Stimulated activated effector memory CD8-positive, alpha-beta T cell treated with anti-CD3 and anti-CD28 coated beads, Interleukin-12 subunit alpha, Interleukin-12 subunit beta, amount 100 ng/mL, for 72 hours (primary cell): ENCODE measurements at regions not wholly inside any gene's neighbourhood (a gene's known extent, or its start where the extent isn't known, plus 50 kb on each side); places are given as distances from the start of the nearest gene placed in this dataset.
"Not testable (repeated sequence)": the region's sequence is repeated elsewhere in the genome, so short reads cannot be mapped to it uniquely, and the experiment has no call there.

Experiments
- ATAC-seq: fragments of 150-1000 bp; cut with Tn5 transposase; 2 replicates; pipeline ENCODE4 v1.10.0; 2021
- DNase-seq, 2 donors: peaks; one replicate each; pipeline ENCODE4 v3.0.0; 2021 to 2022; ENCODE audit warnings: low spot score in 2 of 2
- H3K27ac Mint-ChIP-seq: one replicate; pipeline ENCODE4 v1.8.0; 2022; ENCODE audit warnings: mild to moderate bottlenecking, mixed read lengths
- H3K36me3 Mint-ChIP-seq: one replicate; pipeline ENCODE4 v1.8.0; 2022; ENCODE audit warnings: mild to moderate bottlenecking, mixed read lengths
- H3K4me1 Mint-ChIP-seq: one replicate; pipeline ENCODE4 v1.8.0; 2022; ENCODE audit warnings: mixed read lengths
- H3K4me3 Mint-ChIP-seq: one replicate; pipeline ENCODE4 v1.8.0; 2022; ENCODE audit warnings: mild to moderate bottlenecking, mixed read lengths
- H3K9me3 Mint-ChIP-seq: one replicate; pipeline ENCODE4 v1.8.0; 2022; ENCODE audit warnings: mixed read lengths

DNA sequence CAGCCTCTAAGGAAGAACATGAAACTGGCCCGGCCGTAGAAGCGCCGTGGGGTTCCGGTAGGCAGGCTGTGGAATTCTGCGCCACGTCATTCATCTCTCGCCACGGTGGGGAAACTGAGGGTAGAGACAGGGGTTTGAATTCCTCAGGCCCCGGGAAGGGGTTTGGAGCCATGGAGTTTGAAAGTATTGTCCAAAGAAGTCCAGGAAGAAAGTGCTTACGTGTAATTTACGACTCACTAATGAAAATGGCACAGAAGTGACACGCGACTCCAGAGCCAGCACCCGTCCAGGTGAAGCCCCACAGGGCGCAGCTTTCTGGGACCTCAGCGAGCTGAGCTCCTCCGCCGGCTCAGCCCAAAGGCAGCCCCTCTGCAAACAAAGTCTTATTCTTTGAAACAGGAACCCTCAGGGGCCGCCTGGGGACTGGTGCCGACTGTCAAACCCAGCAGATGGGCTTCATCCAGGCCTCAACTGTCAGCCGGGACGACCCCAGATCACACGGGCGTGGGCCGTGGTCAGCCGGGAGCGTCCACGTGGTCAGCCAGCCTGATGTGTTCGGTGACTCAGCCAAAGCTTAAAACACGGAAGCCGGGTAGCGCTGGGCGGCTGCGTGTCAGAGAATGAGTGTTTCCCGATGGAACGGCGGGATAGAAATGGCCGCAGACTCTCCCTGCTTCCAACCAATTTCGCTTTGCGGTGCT, 200.0 kb downstream of the LAT start:
- not testable (repeated sequence) for H3K27ac Mint-ChIP-seq, H3K9me3 Mint-ChIP-seq, ATAC-seq, H3K4me1 Mint-ChIP-seq, DNase-seq, H3K4me3 Mint-ChIP-seq, H3K36me3 Mint-ChIP-seq

DNA sequence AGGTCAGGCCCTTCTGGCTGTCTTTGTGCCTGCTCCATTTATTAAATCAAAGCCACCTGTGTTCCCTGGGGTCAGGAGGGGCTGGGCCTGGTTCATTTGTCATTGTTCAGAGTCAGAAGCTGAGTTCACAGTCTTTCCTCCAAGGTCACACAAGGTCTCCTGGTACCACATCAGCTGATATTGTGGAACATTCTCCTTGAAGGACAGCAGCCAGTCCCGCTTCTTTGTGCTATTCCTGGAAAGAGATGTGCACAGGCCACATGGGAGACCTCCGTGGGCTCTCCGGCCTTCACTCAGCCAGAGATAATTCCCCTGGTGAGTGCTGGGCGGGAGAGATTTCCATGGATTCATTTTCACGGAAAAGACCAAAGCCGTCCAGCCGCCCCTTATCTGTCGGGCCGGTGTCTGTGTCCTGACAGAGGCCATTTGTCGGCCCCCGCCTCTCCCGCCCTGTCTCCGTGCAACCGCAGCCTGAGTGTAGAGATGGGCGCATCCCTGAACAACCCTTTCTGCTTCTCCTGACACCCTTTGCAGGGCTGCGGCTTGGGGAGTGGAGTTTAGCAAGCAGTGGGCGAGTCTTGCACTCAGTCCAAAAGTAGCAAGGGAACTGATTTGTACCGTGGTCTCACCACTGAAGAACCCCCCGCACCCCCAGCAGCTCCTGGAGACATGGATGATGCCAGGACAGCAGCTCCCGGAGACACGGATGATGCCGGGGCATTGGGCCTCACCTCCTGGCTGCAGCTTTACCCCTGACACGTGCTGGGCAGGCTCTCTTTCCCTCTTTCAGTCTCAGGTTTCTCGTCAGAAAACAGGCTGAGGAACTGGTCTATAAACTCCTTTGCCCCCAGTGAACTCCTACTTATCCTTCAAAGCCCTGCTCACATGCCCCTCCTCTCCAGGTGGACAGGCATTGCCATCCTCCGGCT, 198.4 kb downstream of the LAT start:
- not testable (repeated sequence) for H3K36me3 Mint-ChIP-seq, H3K9me3 Mint-ChIP-seq

DNA sequence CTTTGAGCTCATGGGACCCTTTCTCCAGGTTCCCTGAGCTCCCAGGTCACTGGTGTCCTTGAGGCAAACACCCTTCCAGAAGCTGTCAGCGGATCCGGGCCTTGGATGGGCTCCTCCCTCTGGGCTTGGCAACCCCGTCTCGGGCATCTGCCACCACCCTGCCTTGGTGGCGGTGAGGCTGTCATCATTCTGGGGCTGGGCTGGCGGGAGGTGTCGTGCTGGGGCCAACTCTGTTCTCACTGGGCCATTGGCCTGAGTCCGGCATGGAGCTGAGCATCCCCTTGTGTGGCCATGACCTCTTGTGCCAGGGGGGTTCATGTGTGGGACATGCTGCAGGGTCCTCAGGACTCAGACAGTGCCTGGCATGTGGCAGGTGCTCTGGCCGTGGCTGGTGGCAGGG, 197.6 kb downstream of the LAT start:
- Mint-ChIP-seq H3K9me3 (no peaks in the 10 kb centered on the region), H3K4me3 (no peak overlapping the region), H3K27ac (no peak overlapping the region), H3K4me1 (no peaks in the 10 kb centered on the region), H3K36me3 (no peaks in the 10 kb centered on the region)
- ATAC-seq = no peak
- no peak for DNase-seq

More for the DNA sequence above, 198.4 kb downstream of the LAT start:
- not testable (repeated sequence) for ATAC-seq, H3K4me3 Mint-ChIP-seq, H3K4me1 Mint-ChIP-seq, DNase-seq, H3K27ac Mint-ChIP-seq

DNA sequence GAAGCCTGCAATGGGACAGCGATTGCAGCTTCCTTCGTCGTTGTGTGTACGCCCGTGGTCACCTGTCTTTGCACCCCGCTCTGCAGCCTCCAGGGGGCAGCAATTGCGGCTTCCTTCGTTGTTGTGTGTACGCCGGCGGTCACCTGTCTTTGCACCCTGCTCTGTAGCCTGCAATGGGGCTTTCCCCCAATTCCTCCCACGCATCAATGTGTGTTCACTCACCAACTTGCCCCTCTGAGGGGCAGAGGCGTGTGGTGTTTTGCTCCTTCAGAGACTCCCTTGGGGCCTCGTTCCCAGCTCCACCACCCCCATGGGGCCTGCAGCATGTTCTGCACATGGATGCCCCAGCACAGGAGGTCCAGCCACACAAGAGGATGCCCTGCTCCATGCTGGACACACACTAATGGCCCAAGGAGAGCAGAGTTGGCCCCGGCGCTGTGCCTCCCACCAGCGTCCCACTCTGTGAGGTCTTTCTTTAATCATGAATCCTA, 197.1 kb downstream of the LAT start:
- ATAC-seq = peak; percentile 46
- not testable (repeated sequence) for H3K4me3 Mint-ChIP-seq, H3K9me3 Mint-ChIP-seq, H3K27ac Mint-ChIP-seq, H3K36me3 Mint-ChIP-seq, H3K4me1 Mint-ChIP-seq, DNase-seq

DNA sequence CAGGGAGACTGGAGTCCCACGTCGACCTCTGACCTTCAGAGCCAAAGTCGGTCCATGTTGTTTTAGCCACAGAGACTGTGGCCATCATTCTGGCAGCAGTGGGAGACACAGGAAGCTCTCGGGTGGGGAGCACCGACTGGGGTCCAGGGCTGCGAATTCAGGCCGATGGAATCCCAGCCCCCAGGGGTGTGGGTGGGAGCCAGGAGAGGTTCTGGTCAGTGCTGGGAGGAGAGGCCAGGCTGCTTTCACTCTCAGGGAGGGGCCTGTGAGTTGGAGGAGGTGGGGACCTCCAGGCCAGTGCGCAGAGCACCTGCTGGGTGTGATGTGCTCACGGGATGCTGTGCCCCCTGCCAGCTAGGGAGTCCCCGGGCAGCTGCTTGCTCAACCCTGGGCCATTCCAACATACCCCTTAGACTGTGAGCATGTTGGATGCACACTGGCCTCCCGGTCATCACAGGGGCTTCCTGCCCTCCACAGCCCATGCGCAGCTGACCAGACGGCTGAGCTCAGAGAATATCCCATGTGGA, 196.5 kb downstream of the LAT start:
- H3K36me3 Mint-ChIP-seq, ATAC-seq, DNase-seq, H3K4me3 Mint-ChIP-seq, H3K9me3 Mint-ChIP-seq, H3K4me1 Mint-ChIP-seq, H3K27ac Mint-ChIP-seq: not testable (repeated sequence)

DNA sequence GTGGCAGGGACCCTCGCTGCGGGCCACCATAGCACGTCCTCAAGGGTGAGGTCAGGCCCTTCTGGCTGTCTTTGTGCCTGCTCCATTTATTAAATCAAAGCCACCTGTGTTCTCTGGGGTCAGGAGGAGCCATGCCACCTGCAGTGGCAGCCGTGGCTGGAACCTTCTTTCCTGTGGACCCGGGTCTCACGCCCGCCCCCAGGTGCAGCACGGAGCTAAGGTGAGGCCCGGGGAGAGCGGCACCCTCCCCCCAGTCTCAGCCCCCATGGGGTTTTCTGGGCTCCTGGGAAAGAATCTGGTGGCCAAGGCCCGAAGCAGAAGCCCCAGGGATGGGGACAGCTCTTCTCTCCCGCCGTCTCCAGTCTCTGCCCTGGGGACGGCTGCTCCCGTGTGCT, 195.4 kb downstream of the LAT start:
- H3K27ac Mint-ChIP-seq, DNase-seq, H3K9me3 Mint-ChIP-seq, H3K4me1 Mint-ChIP-seq, H3K4me3 Mint-ChIP-seq, ATAC-seq: not testable (repeated sequence)
- peaks cover 10% of the 10 kb centered on the region for H3K36me3 Mint-ChIP-seq

DNA sequence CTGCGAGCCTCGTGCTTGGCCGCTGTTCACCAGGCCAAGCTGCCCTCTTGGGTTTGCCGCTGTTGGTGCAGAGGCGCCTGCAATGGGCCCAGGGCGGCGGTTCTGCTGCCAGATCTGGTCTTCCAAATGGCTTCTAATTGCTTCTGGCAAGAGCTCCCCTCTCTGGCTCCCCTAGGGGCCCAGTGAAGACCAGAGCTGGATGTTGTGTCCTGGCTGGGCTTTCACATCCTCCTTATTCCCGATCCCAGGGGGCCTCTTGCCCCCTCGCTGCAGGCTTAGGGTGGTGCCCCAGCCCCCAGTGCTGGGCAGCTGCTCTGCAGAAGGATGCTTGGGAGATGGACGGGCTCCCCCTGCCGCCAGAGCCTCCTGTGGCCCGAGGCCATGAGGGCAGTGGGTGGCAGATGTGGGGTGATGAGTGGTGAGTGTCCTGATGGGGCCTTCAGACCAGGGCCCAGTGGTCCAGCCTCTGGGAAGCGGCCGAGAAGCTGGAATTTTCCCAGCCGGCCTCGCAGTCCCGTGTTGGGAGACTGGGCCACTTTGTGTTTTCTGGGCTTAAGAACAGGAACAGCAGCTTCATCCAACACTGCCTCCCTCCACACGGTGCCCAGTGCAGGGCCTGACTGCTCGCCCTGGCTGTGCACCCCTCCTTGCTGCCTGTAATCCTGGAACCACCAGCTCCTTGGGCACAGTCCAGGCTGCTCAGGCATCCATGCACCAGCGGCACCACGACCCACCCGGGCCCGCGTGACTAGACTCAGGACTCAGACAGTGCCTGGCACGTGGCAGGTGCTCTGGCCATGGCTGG, 194.8 kb downstream of the LAT start:
- not testable (repeated sequence) for H3K27ac Mint-ChIP-seq, H3K9me3 Mint-ChIP-seq, ATAC-seq, H3K4me1 Mint-ChIP-seq, DNase-seq, H3K4me3 Mint-ChIP-seq
- peaks cover 10% of the 10 kb centered on the region for H3K36me3 Mint-ChIP-seq

DNA sequence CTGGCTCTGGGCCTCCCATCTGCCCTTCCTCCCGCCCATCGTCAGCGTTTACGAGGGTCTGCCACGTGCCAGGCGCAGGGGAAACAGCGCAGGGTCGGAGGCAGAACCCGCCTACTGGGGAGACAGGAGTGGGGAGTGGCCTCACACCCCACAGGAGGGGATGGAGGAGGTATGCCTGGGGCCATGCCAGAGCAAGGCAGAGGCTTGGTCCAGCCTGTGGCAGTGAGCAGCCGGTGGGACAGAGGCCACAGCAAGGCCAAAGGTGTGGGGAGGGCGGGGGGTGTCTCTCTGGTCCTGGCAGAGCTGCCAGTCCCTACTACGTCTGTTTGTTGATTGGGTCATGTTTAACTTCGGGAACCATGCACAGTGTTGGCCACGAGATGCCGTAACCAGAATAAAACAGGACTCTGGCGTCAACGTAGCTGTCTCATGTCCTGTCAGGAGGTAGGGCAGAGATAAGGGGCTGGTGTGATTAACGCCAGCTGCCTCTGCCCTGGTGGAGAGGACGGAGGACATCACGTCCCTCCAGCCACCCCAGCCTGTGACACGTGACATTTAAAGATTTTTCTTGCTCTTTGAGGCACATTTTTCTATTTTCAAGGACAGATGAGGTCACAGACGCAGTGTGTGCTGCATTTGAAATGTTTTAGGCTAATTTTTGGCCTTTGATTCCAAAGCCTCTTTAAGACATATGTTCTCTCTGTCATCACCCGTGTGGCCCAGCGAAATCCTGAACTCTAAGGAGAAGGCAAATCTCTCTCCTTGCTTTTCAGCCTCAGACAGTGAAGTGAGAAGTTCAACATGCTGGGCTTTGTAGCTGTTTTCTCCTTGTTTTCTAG, 193.3 kb downstream of the LAT start:
- H3K27ac Mint-ChIP-seq, H3K4me3 Mint-ChIP-seq, H3K4me1 Mint-ChIP-seq, ATAC-seq, DNase-seq, H3K9me3 Mint-ChIP-seq: not testable (repeated sequence)
- H3K36me3 Mint-ChIP-seq = peaks cover 24% of the 10 kb centered on the region

DNA sequence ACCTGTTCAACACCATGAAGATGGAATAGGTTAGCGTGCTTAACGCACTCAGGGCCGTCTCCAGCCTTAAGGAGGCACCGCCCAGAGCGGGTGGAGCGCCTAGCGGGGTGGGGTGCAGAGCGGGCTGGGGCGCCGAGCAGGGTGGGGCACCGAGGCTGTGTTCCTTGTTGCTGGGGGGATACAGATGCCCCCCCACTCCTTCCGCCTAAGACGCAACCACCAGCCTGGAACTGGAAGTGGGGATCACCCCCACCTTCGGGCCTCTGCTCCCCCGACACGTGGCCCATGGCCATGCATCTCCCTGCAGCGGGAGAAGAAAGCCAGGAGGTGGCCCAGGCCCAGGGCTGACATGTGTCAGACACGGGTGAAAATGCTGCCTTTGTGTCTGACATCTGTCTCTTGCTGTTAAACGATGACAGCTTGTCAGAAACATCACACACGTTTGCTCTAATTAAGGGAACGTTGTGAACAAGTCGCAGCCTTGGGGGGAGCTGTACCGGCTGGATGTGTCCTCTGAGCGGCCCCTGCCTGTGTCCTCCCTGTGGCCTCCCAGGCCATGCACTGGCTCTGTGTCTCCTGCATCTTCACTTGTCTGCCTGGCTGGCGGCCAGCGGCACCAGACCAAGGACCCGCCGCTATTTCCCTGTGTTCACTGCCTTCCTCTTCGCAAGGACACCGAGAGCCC, 192.5 kb downstream of the LAT start:
- not testable (repeated sequence) for ATAC-seq, H3K9me3 Mint-ChIP-seq, H3K4me1 Mint-ChIP-seq

DNA sequence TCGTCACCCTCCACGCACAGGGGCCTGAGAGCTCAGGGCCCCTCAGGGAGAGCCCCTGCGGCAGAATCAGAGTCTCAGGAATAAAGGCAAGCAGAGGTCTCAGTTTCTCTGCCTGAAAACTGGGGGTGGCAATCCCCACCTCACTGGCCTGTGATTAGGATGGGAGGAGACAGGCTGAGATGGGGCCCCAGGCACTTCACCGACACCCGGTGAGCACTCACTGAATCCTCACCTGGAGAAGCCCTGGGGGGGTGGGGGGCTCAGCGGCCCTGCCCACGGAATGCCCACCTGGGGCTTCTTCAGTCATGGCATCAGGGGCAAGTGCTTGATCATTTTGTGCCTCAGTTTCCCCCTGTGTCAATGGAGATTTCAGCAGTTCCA, 192.0 kb downstream of the LAT start:
- not testable (repeated sequence) for H3K4me3 Mint-ChIP-seq, H3K27ac Mint-ChIP-seq, ATAC-seq, H3K9me3 Mint-ChIP-seq, DNase-seq, H3K4me1 Mint-ChIP-seq
- H3K36me3 Mint-ChIP-seq = peaks cover 28% of the 10 kb centered on the region

More for the DNA sequence above, 192.5 kb downstream of the LAT start:
- DNase-seq, H3K27ac Mint-ChIP-seq, H3K4me3 Mint-ChIP-seq: not testable (repeated sequence)
- H3K36me3 Mint-ChIP-seq = peaks cover 28% of the 10 kb centered on the region

DNA sequence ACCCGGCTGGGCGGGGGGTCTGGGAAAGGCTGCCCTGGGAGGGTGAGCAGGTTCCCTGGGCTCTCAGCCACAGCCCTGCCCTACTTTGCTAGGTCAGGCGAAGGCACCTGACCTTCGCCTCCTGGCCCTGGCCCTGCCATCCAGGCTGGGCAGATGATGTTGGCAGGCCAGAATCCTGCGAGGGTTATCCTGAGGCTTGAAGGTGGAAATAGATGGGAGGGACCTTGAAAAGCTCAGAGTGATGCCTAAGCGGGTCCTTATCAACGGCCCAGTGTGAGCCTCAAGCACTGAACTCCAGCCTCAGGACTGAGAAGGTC, 191.3 kb downstream of the LAT start:
- not testable (repeated sequence) for H3K4me3 Mint-ChIP-seq, H3K27ac Mint-ChIP-seq, H3K4me1 Mint-ChIP-seq, H3K9me3 Mint-ChIP-seq, ATAC-seq, DNase-seq
- peaks cover 28% of the 10 kb centered on the region for H3K36me3 Mint-ChIP-seq

DNA sequence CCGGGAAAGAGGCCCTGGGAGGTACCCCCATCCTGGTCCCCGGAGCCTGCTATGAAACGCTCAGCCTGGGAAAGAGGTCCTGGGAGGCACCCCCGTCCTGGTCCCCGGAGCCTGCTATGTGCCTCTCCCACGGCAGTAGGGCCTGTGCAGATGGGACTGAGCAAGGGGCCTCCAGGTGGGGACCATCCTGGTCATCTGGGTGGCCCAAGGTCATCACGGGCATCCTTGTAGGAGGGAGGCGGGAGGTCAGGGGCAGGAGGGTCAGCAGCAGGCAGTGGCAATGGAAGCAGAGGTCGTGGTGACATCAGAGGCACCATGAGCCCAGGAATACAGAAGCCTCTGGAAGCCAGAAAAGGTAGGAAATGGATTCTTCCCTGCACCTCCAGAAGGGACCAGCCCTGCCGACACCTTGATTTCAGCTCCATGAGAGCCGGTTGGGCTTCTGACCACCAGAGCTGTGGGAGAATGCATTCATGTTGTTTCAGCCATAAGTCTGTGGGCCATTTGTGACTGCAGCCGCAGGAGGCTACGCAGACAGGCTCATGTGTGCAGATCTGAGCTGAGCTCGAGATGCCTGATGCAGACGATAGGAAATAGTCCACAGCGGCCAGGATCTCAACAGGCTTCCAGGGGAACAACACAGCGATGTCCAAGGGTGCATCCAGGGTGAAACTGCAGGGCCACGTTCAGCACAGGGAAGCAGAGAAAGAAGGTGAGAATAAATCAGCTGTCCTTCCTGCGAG, 190.7 kb downstream of the LAT start:
- not testable (repeated sequence) for DNase-seq, ATAC-seq, H3K9me3 Mint-ChIP-seq, H3K4me1 Mint-ChIP-seq, H3K27ac Mint-ChIP-seq, H3K4me3 Mint-ChIP-seq
- H3K36me3 Mint-ChIP-seq = peaks cover 28% of the 10 kb centered on the region
